Activated naive CD8-positive, alpha-beta T cell treated with anti-CD3 and anti-CD28 coated beads, Interleukin-2, amount 50 U/mL, for 16 hours (primary cell): ENCODE measurements at regions not wholly inside any gene's neighbourhood (a gene's known extent, or its start where the extent isn't known, plus 50 kb on each side); places are given as distances from the start of the nearest gene placed in this dataset.
"Not testable (repeated sequence)": the region's sequence is repeated elsewhere in the genome, so short reads cannot be mapped to it uniquely, and the experiment has no call there.

Experiments used
- DNase-seq: peaks from one replicate; pipeline ENCODE4 v3.0.0-alpha.2; 2020; ENCODE audit warnings: low read depth, low spot score

- no peak for DNase-seq
Measured at GRCh38 chr4:183814461-183814860, 90.6 kb upstream of the STOX2 start.

GRCh38 chr4:183816077-183816476 lies 89.0 kb upstream of the STOX2 start:
- DNase-seq: no peak

GRCh38 chr4:183816882-183817509 lies 88.1 kb upstream of the STOX2 start:
- no peak for DNase-seq

- not testable (repeated sequence) for DNase-seq
Measured at GRCh38 chr4:183818591-183818990, 86.5 kb upstream of the STOX2 start.

- DNase-seq: no peak
Measured at GRCh38 chr4:183821076-183821853, 83.8 kb upstream of the STOX2 start.

- DNase-seq: no peak
Measured at GRCh38 chr4:183823434-183823833, 81.7 kb upstream of the STOX2 start.

- DNase-seq: no peak
Measured at GRCh38 chr4:183825346-183825745, 79.8 kb upstream of the STOX2 start.

- DNase-seq: no peak
Measured at GRCh38 chr4:183826461-183826860, 78.6 kb upstream of the STOX2 start.

- DNase-seq: no peak
Measured at GRCh38 chr4:183828125-183828524, 77.0 kb upstream of the STOX2 start.

- DNase-seq: no peak
Measured at GRCh38 chr4:183828839-183829238, 76.3 kb upstream of the STOX2 start.

GRCh38 chr4:183830438-183830985 lies 74.6 kb upstream of the STOX2 start:
- no peak for DNase-seq

- DNase-seq: no peak
Measured at GRCh38 chr4:183831026-183831446, 74.1 kb upstream of the STOX2 start.

GRCh38 chr4:183831683-183832082 lies 73.4 kb upstream of the STOX2 start:
- DNase-seq: no peak

- DNase-seq: no peak
Measured at GRCh38 chr4:183832776-183833450, 72.2 kb upstream of the STOX2 start.

GRCh38 chr4:183834252-183834651 lies 70.9 kb upstream of the STOX2 start:
- no peak for DNase-seq

GRCh38 chr4:183837222-183837621 lies 67.9 kb upstream of the STOX2 start:
- no peak for DNase-seq

GRCh38 chr4:183838987-183839712 lies 66.0 kb upstream of the STOX2 start:
- no peak for DNase-seq

- peak; percentile 48 for DNase-seq
Measured at GRCh38 chr4:183840311-183840710, 64.8 kb upstream of the STOX2 start.

GRCh38 chr4:183841001-183841400 lies 64.1 kb upstream of the STOX2 start:
- no peak for DNase-seq

GRCh38 chr4:183842129-183842528 lies 63.0 kb upstream of the STOX2 start:
- DNase-seq: no peak

GRCh38 chr4:183843248-183843671 lies 61.8 kb upstream of the STOX2 start:
- no peak for DNase-seq

GRCh38 chr4:183846951-183847350 lies 58.2 kb upstream of the STOX2 start:
- no peak for DNase-seq
